GM18508 (cell line): ENCODE measurements at regions not wholly inside any gene's neighbourhood (a gene's known extent, or its start where the extent isn't known, plus 50 kb on each side); places are given as distances from the start of the nearest gene placed in this dataset.
"Not testable (repeated sequence)": the region's sequence is repeated elsewhere in the genome, so short reads cannot be mapped to it uniquely, and the experiment has no call there.

Experiments used
- ATAC-seq: cut with Tn5 transposase; IDR thresholded peaks from one replicate; pipeline ENCODE4 v1.9.1; 2021; ENCODE audit warnings: moderate number of reproducible peaks; ENCODE audit not compliant: insufficient read depth, unreplicated experiment

DNA sequence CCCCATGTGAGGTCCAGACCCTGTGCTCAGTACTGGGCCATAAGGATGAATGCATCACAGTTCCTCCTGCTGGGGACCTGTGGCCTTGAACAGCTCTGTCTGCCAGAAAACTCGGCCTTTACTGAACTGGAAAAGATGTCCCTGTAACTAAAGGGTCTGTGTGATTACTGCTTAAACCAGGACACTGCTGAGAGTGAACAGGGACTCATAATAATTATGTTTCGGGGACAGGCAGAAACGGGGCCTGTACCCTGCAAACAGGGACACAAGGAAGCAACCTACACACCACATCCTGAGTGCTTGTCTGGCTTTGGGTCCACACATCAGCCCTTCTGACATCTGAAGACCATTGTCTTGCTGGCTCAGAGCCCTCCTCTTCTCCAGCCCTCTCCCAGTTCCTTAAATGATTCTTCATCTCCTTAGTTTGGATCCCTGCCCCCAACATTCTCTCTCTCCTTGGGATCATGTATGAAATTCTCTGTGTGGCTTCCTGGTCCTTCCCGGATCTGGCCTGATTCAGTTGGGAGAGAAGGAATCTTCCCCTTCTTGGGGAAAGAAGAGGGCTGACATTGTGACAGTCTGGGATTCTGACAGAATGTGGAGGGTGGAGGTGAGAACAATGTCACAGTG is 248.0 kb downstream of the MYCN start:
- ATAC-seq: no peak

- ATAC-seq: no peak
These were observed 247.1 kb downstream of the MYCN start for GRCh38 chr2:16187482-16187817.

DNA sequence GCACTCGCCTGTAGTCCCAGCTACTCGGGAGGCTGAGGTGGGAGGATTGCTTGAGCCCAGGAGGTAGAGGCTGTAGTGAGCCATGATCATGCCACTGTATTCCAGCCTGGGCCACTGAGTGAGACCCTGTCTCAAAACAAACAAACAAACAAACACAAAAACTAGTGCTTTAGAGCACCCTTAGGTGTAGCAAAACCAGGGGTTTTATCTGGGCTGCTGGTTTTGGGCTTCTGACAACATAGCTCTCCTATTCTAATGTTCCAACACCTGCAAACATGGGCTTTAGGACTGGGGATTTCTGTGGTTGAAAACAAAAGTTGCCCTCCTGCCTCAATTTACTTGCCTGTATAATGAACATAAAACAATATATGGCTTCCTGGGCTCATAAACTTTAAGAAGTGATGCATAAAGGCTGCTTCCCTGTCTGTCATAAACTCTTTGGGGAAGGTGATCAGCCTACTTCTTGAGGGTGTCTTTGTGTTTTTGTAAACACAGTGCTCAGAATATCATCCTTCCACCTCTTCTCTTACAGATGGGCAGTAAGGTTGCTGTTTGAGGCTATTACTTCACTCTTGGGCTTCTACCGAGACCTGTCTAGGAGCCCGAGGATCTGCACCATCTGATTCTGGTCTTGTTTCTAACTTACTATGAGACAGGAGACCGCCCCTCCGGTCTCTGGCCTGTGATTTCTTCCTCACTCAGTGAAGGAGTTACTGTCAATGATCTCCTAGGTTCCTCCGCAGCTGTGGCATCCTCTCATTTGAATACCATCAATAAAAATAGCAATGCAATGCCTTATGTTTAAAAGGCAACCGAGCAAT is 246.5 kb downstream of the MYCN start:
- no peak for ATAC-seq

DNA sequence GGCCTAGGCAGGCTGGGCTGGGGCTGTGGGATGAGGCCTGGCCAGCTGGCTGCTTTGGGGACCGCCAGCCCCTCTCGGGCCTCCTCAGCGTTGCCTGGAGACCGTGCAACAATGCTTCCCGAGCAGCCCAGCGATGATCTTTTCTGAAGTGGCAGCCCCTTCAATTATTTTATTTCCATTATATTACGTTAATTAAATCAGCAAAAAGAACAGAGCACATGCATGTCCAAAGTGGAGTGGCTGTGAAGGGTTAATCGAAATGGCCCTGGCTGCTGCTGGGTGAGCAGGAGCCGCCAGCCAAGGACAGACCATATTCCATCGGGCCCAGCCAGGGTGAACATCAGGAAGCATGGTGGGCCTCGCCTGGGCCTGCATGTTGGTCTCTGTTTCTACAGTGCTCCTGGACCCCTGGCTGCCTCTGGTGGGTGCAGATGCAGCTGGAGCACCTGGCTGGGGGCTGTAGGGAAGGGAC is 245.5 kb downstream of the MYCN start:
- no peak for ATAC-seq

GRCh38 chr2:16184945-16185660 is 244.8 kb downstream of the MYCN start:
- ATAC-seq: no peak

GRCh38 chr2:16184341-16184890 is 244.1 kb downstream of the MYCN start:
- no peak for ATAC-seq

DNA sequence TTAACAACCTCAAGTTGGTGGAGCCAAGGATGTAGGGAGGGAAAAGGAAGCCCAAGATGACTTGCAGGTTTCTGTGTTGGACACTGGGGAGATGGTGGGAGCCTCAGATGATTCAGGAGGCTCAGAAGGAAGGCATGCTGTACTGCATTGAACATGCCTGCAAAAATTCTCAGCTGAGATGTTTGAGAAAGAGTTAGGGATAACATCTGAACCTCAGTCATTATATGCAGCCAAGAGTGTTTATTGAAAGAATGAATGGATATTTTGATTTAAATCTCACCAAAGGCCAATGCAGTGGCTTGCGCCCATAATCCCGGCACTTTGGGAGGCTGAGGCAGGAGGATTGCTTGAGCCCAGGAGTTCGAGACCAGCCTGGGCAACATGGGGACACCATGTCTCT is 243.0 kb downstream of the MYCN start:
- ATAC-seq: no peak

DNA sequence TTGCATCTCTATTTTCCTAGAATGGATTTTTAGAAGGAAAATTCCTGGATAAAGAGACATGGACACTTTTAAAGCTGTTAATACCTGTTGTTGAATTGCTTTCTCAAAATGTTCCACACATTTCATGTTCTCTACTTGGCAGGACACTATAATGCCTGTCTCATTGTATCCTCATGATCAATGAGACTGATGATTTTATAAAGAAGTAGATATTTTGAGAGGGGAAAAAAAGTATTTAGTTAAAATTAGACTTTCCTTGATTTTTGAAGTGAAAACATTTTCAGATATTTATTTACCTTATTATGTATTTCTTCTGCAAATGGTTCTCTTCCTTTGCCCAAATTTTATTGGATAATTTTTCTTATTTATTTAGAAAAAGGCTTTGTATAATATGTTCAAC is 242.5 kb downstream of the MYCN start:
- ATAC-seq: no peak

DNA sequence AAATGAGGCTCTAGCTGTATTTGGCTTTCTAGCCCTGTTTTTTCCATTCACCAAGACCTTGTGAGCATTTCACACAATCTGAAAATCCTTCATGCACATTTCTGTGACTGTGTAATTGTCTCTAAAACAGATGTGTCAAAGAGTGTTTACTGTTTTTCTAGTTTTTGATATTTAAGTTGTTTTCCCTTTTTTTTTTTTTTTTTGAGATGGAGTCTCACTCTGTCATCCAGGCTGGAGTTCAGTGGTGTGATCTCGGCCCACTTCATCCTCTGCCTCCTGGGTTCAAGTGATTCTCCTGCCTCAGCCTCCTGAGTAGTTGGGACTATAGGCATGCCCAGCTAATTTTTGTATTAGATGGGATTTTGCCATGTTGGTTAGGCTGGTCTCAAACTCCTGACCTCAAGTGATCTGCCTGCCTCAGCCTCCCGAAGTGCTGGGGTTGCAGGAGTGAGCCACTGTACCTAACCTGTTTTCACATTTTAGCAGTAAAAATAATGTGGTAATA is 242.0 kb downstream of the MYCN start:
- not testable (repeated sequence) for ATAC-seq

DNA sequence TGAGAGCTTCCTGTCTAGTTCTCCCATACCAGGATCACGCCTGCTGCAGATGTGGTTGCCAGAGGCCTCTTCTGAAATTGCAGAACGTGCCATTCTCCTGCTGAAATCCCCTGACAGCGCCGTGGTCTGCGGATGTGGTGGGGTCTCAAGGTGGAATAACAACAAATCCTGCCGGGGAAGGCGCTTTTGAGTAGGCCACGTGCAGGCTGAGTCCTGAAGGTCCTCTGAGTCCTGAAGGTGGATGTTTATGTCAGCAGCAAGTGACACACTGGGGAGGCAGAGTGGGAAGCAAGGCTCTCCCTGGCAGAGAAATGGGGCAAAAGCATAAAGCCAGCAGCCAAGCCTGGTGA is 241.4 kb downstream of the MYCN start:
- no peak for ATAC-seq

- ATAC-seq: no peak
These were observed 240.9 kb downstream of the MYCN start for GRCh38 chr2:16181062-16181740.

GRCh38 chr2:16180631-16181030 is 240.3 kb downstream of the MYCN start:
- ATAC-seq: no peak

- ATAC-seq: no peak
These were observed 239.5 kb downstream of the MYCN start for GRCh38 chr2:16179701-16180416.

DNA sequence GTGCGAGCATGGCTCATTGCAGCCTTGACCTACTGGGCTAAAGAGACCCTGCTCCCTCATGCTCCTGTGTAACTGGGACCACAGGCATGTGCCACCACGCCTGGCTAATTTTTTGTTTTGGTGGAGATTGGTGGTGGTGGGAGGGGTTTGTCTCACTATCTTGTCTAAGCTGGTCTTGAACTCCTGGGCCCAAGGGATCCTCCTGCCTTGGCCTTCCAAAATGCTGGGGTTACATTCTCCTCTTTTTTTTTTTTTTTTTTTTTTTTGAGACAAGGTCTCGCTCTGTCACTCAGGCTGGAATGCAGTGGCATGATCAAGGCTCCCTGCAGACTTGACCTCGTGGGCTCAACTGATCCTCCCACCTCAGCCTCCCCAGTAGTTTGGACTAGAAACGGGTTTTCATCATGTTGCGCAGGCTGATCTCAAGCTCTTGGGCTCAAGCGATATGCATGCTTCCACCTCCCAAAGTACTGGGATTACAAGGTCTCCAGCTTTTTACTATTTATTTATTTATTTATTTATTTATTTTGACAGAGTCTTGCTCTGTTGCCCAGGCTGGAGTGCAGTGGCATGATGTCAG is 238.3 kb downstream of the MYCN start:
- ATAC-seq: no peak

GRCh38 chr2:16177671-16178180 is 237.4 kb downstream of the MYCN start:
- no peak for ATAC-seq

GRCh38 chr2:16176971-16177480 is 236.7 kb downstream of the MYCN start:
- no peak for ATAC-seq

DNA sequence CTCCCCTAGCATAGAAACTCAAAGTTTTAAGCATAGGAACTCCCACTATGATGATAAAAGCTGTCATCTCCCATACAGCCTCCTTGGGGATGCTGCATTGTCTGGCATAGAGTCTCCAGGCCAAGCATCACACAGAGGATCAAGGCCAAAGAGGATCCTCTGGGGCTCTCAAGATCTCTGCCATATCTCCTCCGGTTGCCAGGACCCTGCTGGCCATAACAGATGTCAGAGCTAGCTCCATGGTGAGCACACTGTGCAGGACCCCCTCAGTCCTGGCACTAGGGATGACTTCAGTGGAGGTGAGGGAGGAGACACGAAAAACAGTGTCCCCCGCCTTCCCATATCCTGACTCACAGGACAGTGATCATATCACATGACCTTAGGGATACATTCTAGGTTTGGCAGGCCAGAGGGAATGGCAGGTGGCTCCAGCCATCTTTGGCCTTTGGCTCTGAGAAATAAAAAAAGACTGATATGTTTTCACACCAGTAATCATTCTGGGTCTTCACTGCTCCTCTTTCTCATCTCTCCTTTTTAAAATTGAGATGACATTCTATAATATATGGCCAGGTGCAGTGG is 235.0 kb downstream of the MYCN start:
- ATAC-seq: no peak

- no peak for ATAC-seq
These were observed 234.3 kb downstream of the MYCN start for GRCh38 chr2:16174693-16175045.
